H1 (cell line): ENCODE measurements at regions not wholly inside any gene's neighbourhood (a gene's known extent, or its start where the extent isn't known, plus 50 kb on each side); places are given as distances from the start of the nearest gene placed in this dataset.

Experiments
- CTCF ChIA-PET: fragments of 300-600 bp; sonication (Branson Sonifier 250); formaldehyde crosslinking; loops from one replicate; lab custom pipeline; 2021; ENCODE audit not compliant: partially characterized antibody; lab: Charles Lee
- POLR2A ChIA-PET: fragments of 300-600 bp; sonication (Branson Sonifier 250); formaldehyde crosslinking; loops from one replicate; lab custom pipeline; 2021; ENCODE audit warnings: inconsistent platforms; ENCODE audit not compliant: partially characterized antibody; lab: Charles Lee
- DNase-seq, 2 experiments: peaks; one replicate each; pipeline versions ENCODE4 v3.0.0 to v3.0.0-alpha.2; 2010 to 2022; ENCODE audit warnings: low spot score in 2 of 2, low read depth in 1 of 2, mixed read lengths in 1 of 2
- FAIRE-seq: peaks from 2 replicates; lab custom pipeline; 2011; peaks lifted over from hg19 to GRCh38; lab: Jason Lieb, UNC
- H2AFZ ChIP-seq: 2 replicates; pipeline ENCODE4 v1.8.1; 2012; ENCODE audit warnings: low read length, inconsistent platforms
- H2AK5ac ChIP-seq: 2 replicates; pipeline ENCODE4 v1.6.1; 2013; ENCODE audit warnings: low read depth, low read length
- H2BK120ac ChIP-seq: replicated peaks from 2 replicates; pipeline ENCODE3; 2013; ENCODE audit warnings: low read depth, low read length, inconsistent platforms
- H2BK12ac ChIP-seq: 2 replicates; pipeline ENCODE4 v1.6.1; 2013; ENCODE audit warnings: low read depth, low read length
- H2BK15ac ChIP-seq: 2 replicates; pipeline ENCODE4 v1.6.1; 2013; ENCODE audit warnings: low read length
- H2BK20ac ChIP-seq: 2 replicates; pipeline ENCODE4 v1.6.1; 2013; ENCODE audit warnings: low read length
- H2BK5ac ChIP-seq: 2 replicates; pipeline ENCODE4 v1.6.1; 2013; ENCODE audit warnings: low read depth, low read length
- H3K14ac ChIP-seq: 2 replicates; pipeline ENCODE4 v1.6.1; 2013; ENCODE audit warnings: inconsistent platforms; ENCODE audit not compliant: insufficient read length
- H3K18ac ChIP-seq: 2 replicates; pipeline ENCODE4 v1.6.1; 2013; ENCODE audit warnings: low read length; ENCODE audit errors: extremely low read depth
- H3K23ac ChIP-seq: 2 replicates; pipeline ENCODE4 v1.6.1; 2013; ENCODE audit warnings: inconsistent platforms; ENCODE audit not compliant: insufficient read length
- H3K23me2 ChIP-seq: 2 replicates; pipeline ENCODE4 v1.6.1; 2013; ENCODE audit warnings: low read depth, low read length
- H3K27ac ChIP-seq: 2 replicates; pipeline ENCODE4 v1.6.1; 2011; ENCODE audit warnings: low read depth, low read length, inconsistent platforms
- H3K27me3 ChIP-seq, 4 experiments: replicated peaks in 1 of 4; 1 replicate in 1 of 4; 2 replicates in 3 of 4; pipeline versions ENCODE4 v1.6.1 to v1.8.1; 2011 to 2013; ENCODE audit warnings: low read length in 3 of 4, mild to moderate bottlenecking in 3 of 4, inconsistent platforms in 2 of 4, mixed read lengths in 2 of 4, moderate library complexity in 1 of 4; ENCODE audit not compliant: control insufficient read depth in 3 of 4, insufficient read depth in 3 of 4; ENCODE audit errors: extremely low read depth in 1 of 4
- H3K36me3 ChIP-seq, 4 experiments: 2 replicates each; pipeline versions ENCODE4 v1.6.1 to v1.8.1; 2011 to 2013; ENCODE audit warnings: mild to moderate bottlenecking in 4 of 4, low read length in 3 of 4, moderate library complexity in 2 of 4, control low read depth in 1 of 4, inconsistent platforms in 1 of 4; ENCODE audit not compliant: insufficient read depth in 4 of 4, control insufficient read depth in 2 of 4
- H3K4ac ChIP-seq: replicated peaks from 2 replicates; pipeline ENCODE3; 2013; ENCODE audit warnings: low read length, low read depth, mixed read lengths, inconsistent platforms; ENCODE audit not compliant: insufficient read length
- H3K4me1 ChIP-seq, 4 experiments: replicated peaks in 1 of 4; 1 replicate in 1 of 4; 2 replicates in 3 of 4; pipeline versions ENCODE4 v1.6.1 to v1.8.1; 2011 to 2013; ENCODE audit warnings: low read length in 3 of 4, inconsistent platforms in 2 of 4, mixed read lengths in 1 of 4; ENCODE audit not compliant: insufficient read depth in 4 of 4, control insufficient read depth in 3 of 4
- H3K4me2 ChIP-seq, 2 experiments: 2 replicates each; pipeline versions ENCODE4 v1.6.1 to v1.8.1; 2011 to 2013; ENCODE audit warnings: low read depth in 2 of 2, low read length in 2 of 2, control low read depth in 1 of 2, inconsistent platforms in 1 of 2, mild to moderate bottlenecking in 1 of 2; ENCODE audit not compliant: insufficient read depth in 1 of 2
- H3K4me3 ChIP-seq, 4 experiments: fragments of 200-600, 300-600 bp in 1 of 4; sonication (generic), shearing (Covaris generic), sonication (Bioruptor Twin) in 1 of 4; 2 replicates each; pipeline versions ENCODE4 v1.5.1 to v1.8.1; 2011 to 2016; ENCODE audit warnings: low read length in 4 of 4, low read depth in 3 of 4, control low read depth in 2 of 4, inconsistent platforms in 2 of 4, mild to moderate bottlenecking in 2 of 4, mixed read lengths in 1 of 4, moderate library complexity in 1 of 4; ENCODE audit not compliant: insufficient read depth in 2 of 4; ENCODE audit errors: extremely low read depth in 1 of 4
- H3K56ac ChIP-seq: replicated peaks from 2 replicates; pipeline ENCODE3; 2013; ENCODE audit warnings: low read depth, mild to moderate bottlenecking, mixed read lengths, low read length, inconsistent platforms; ENCODE audit not compliant: insufficient read length
- H3K79me1 ChIP-seq: 2 replicates; pipeline ENCODE4 v1.6.1; 2013; ENCODE audit warnings: low read depth, low read length, control low read depth
- H3K79me2 ChIP-seq, 2 experiments: 2 replicates each; pipeline versions ENCODE4 v1.6.1 to v1.8.1; 2012 to 2013; ENCODE audit warnings: low read length in 2 of 2, mild to moderate bottlenecking in 2 of 2, inconsistent platforms in 1 of 2; ENCODE audit not compliant: insufficient read depth in 2 of 2, control insufficient read depth in 1 of 2
- H3K9ac ChIP-seq, 4 experiments: replicated peaks in 1 of 4; 1 replicate in 1 of 4; 2 replicates in 3 of 4; pipeline versions ENCODE4 v1.6.1 to v1.8.1; 2011 to 2013; ENCODE audit warnings: low read depth in 3 of 4, low read length in 3 of 4, control low read depth in 2 of 4, mild to moderate bottlenecking in 2 of 4, moderate library complexity in 2 of 4, inconsistent platforms in 1 of 4; ENCODE audit errors: extremely low read depth in 1 of 4
- H3K9me3 ChIP-seq, 2 experiments: 2 replicates each; pipeline versions ENCODE4 v1.6.1 to v1.8.1; 2012 to 2013; ENCODE audit warnings: mild to moderate bottlenecking in 2 of 2, moderate library complexity in 2 of 2, control low read depth in 1 of 2, inconsistent platforms in 1 of 2, low read depth in 1 of 2, low read length in 1 of 2, mixed read lengths in 1 of 2; ENCODE audit not compliant: insufficient read depth in 2 of 2
- H4K20me1 ChIP-seq, 2 experiments: replicated peaks in 1 of 2; 2 replicates each; pipeline versions ENCODE3 to v1.8.1; 2011 to 2013; ENCODE audit warnings: inconsistent platforms in 2 of 2, low read length in 2 of 2, mild to moderate bottlenecking in 1 of 2; ENCODE audit not compliant: insufficient read depth in 2 of 2, control insufficient read depth in 1 of 2
- H4K5ac ChIP-seq: 2 replicates; pipeline ENCODE4 v1.6.1; 2013; ENCODE audit warnings: low read length, low read depth, mixed read lengths, inconsistent platforms; ENCODE audit not compliant: insufficient read length
- H4K8ac ChIP-seq: 2 replicates; pipeline ENCODE4 v1.8.0; 2013; ENCODE audit warnings: mild to moderate bottlenecking, moderate library complexity, low read length, inconsistent platforms; ENCODE audit not compliant: insufficient read depth; ENCODE audit errors: extremely low read depth
- H4K91ac ChIP-seq: replicated peaks from 2 replicates; pipeline ENCODE3; 2013; ENCODE audit warnings: low read length, mixed read lengths, inconsistent platforms; ENCODE audit not compliant: insufficient read length
- BRCA1 ChIP-seq: IDR thresholded peaks from 2 replicates; pipeline ENCODE4 v1.6.1; 2012; ENCODE audit warnings: low read depth, low read length, improper control_type of control experiment
- POU5F1 ChIP-seq: IDR thresholded peaks from 2 replicates; pipeline ENCODE4 v1.6.1; 2011; ENCODE audit warnings: low read depth, mild to moderate bottlenecking, low read length, moderate library complexity
- SIRT6 ChIP-seq: IDR thresholded peaks from one replicate; pipeline ENCODE4 v1.7.1; 2012; ENCODE audit warnings: low read length, inconsistent platforms
- TAF7 ChIP-seq: optimal IDR thresholded peaks from 2 replicates; pipeline ENCODE3; 2011; ENCODE audit warnings: low read depth, mild to moderate bottlenecking, inconsistent platforms, low read length, moderate library complexity, borderline replicate concordance
- TEAD4 ChIP-seq: IDR thresholded peaks from 2 replicates; pipeline ENCODE4 v1.6.1; 2012; ENCODE audit warnings: low read depth, low read length, inconsistent platforms, mixed read lengths
- USF2 ChIP-seq: IDR thresholded peaks from 2 replicates; pipeline ENCODE4 v1.6.1; 2011; ENCODE audit warnings: low read length, improper control_type of control experiment
- WGBS, 2 experiments: shearing (Covaris generic) in 1 of 2; methylation state at CpG; one replicate each; pipeline versions ENCODE4 v1.1.6 to v1.1.7; 2013 to 2015; ENCODE audit warnings: low lambda C conversion rate in 2 of 2, mixed read lengths in 2 of 2, inconsistent platforms in 1 of 2, low coverage in 1 of 2, missing lambda C conversion rate in 1 of 2; ENCODE audit not compliant: insufficient replicate concordance in 2 of 2, insufficient coverage in 1 of 2, insufficient read length in 1 of 2; ENCODE audit errors: extremely low coverage in 1 of 2, missing lambda C conversion rate in 1 of 2; 5-methylcytosine and 5-hydroxymethylcytosine counted together

GRCh38 chr6:105691081-105691480 lies 288.2 kb upstream of the PREP start:
- H3K79me1 ChIP-seq: no peaks in the 10 kb centered on the region
- H3K4ac ChIP-seq: no peak overlapping the region
- H4K5ac ChIP-seq: no peak overlapping the region
- no peak for DNase-seq
- no peak overlapping the region for H2BK12ac ChIP-seq
- peaks cover 15 to 18% of the 10 kb centered on the region in 2 experiments for H3K9me3 ChIP-seq
- WGBS, 2 experiments: 98% methylated on average over 3 of the region's 3 CpGs; no CpG with 5 or more reads in 1 of the 2 experiments
- no peak overlapping the region for H3K14ac ChIP-seq
- H3K9ac ChIP-seq: no peak overlapping the region
- ChIA-PET POLR2A (no interaction called here), CTCF (no interaction called here)
- H4K8ac ChIP-seq: no peak overlapping the region
- no peak overlapping the region for H2BK15ac ChIP-seq
- no peak overlapping the region for H3K18ac ChIP-seq
- no peak overlapping the region for H3K56ac ChIP-seq
- no peak overlapping the region for H2BK20ac ChIP-seq
- no peak overlapping the region for H2AFZ ChIP-seq
- no peaks in the 10 kb centered on the region for H3K23me2 ChIP-seq
- H3K79me2 ChIP-seq: no peaks in the 10 kb centered on the region
- H2BK5ac ChIP-seq: no peak overlapping the region
- H4K20me1 ChIP-seq: no peaks in the 10 kb centered on the region
- no peak overlapping the region for H2BK120ac ChIP-seq
- no peak overlapping the region for H3K4me2 ChIP-seq
- H3K23ac ChIP-seq: no peak overlapping the region
- H3K4me1 ChIP-seq: no peaks in the 10 kb centered on the region
- no peak for FAIRE-seq
- no peak overlapping the region for H3K4me3 ChIP-seq
- no peak overlapping the region for H4K91ac ChIP-seq
- no peak overlapping the region for H3K27ac ChIP-seq
- no peaks in the 10 kb centered on the region for H3K36me3 ChIP-seq
- no peaks in the 10 kb centered on the region for H3K27me3 ChIP-seq
- H2AK5ac ChIP-seq: no peak overlapping the region
- TF ChIP-seq TEAD4: no peak
- no peak for TF ChIP-seq POU5F1
- TF ChIP-seq SIRT6: no peak
- TF ChIP-seq USF2: no peak
- no peak for TF ChIP-seq TAF7
- no peak for TF ChIP-seq BRCA1
